Spleen (tissue), 11 donors: ENCODE measurements at regions not wholly inside any gene's neighbourhood (a gene's known extent, or its start where the extent isn't known, plus 50 kb on each side); places are given as distances from the start of the nearest gene placed in this dataset.

ENCODE experiments used
- DNase-seq: peaks from one replicate; pipeline ENCODE4 v3.0.0-alpha.2; 2020
- H3K27ac ChIP-seq, 8 donors: fragments of 200-600 bp; sonication (generic) in 7 of 8; 1 replicate in 4 of 8; 2 replicates in 4 of 8; pipeline versions ENCODE4 v1.5.0 to v1.8.0; 2016 to 2021; ENCODE audit warnings: inconsistent platforms in 4 of 8, mild to moderate bottlenecking in 4 of 8, moderate library complexity in 1 of 8
- H3K27me3 ChIP-seq, 7 donors: fragments of 200-600 bp; sonication (generic) in 6 of 7; replicated peaks in 1 of 7; 1 replicate in 4 of 7; 2 replicates in 3 of 7; pipeline versions ENCODE4 v1.5.0 to v1.8.0; 2016 to 2021; ENCODE audit warnings: inconsistent platforms in 3 of 7, mild to moderate bottlenecking in 1 of 7
- H3K36me3 ChIP-seq, 6 donors: fragments of 200-600 bp; sonication (generic) in 5 of 6; 1 replicate in 4 of 6; 2 replicates in 2 of 6; pipeline versions ENCODE4 v1.5.0 to v1.8.0; 2016 to 2021; ENCODE audit warnings: inconsistent platforms in 2 of 6
- H3K4me1 ChIP-seq, 6 donors: fragments of 200-600 bp; sonication (generic) in 5 of 6; 1 replicate in 3 of 6; 2 replicates in 3 of 6; pipeline versions ENCODE4 v1.5.0 to v1.8.0; 2016 to 2021; ENCODE audit warnings: inconsistent platforms in 3 of 6
- H3K4me3 ChIP-seq, 8 donors: fragments of 200-600 bp; sonication (generic) in 7 of 8; 1 replicate in 4 of 8; 2 replicates in 4 of 8; pipeline versions ENCODE4 v1.5.0 to v1.8.0; 2016 to 2021; ENCODE audit warnings: inconsistent platforms in 4 of 8, mild to moderate bottlenecking in 4 of 8, moderate library complexity in 2 of 8
- H3K9me3 ChIP-seq, 8 donors: fragments of 200-600 bp; sonication (generic) in 7 of 8; 1 replicate in 4 of 8; 2 replicates in 4 of 8; pipeline versions ENCODE4 v1.5.0 to v1.8.0; 2016 to 2021; ENCODE audit warnings: inconsistent platforms in 4 of 8
- CTCF ChIP-seq, 11 experiments: fragments of 200-600 bp in 7 of 11; fragments of 450-650 bp in 4 of 11; sonication (generic) in 4 of 11; IDR thresholded peaks in 8 of 11; conservative IDR thresholded peaks in 3 of 11; 1 replicate in 7 of 11; 2 replicates in 4 of 11; pipeline versions ENCODE4 v1.4.0 to v1.8.0; 2016 to 2021; ENCODE audit warnings: antibody characterized with exemption in 11 of 11, inconsistent platforms in 4 of 11, mild to moderate bottlenecking in 1 of 11
- POLR2A ChIP-seq, 3 donors: fragments of 450-650 bp; IDR thresholded peaks; one replicate each; pipeline ENCODE4 v1.5.1; 2017; ENCODE audit warnings: antibody characterized with exemption in 3 of 3, mild to moderate bottlenecking in 1 of 3
- POLR2AphosphoS5 ChIP-seq, 3 donors: sonication (generic); formaldehyde crosslinking; IDR thresholded peaks; one replicate each; pipeline ENCODE4 v1.5.1; 2017; ENCODE audit warnings: antibody characterized with exemption in 3 of 3
- WGBS, 5 donors: extraction: QIAGEN DNeasy Blood & Tissue Kit in 3 of 5; methylation state at CpG; one replicate each; pipeline versions ENCODE4 v1.1.5 to v1.1.7; 2013 to 2018; 5-methylcytosine and 5-hydroxymethylcytosine counted together
- intact Hi-C: fragments of 100-400 bp; cut with DNase I; formaldehyde crosslinking; loops from one replicate; pipeline ENCODE4 v1.15.0; 2023; ENCODE audit warnings: low total_unique reads
- donor health status: healthy with polysubstance abuse.
- donor health status: DM: no; HTN: no; CAD: no; lungs with moderate emphysema.
- donor health status: DM: no; HTN: no; CAD: no.
- donor health status: Bipolar disorder and iron deficiency.
- donor health status: healthy.
- donor health status: DM: no; HTN: no; CAD: no.
- donor health status: DM: yes; HTN: yes; CAD: no.

GRCh38 chr13:112217431-112217830 lies 150.5 kb downstream of the SOX1 start:
- no peaks in the 10 kb centered on the region for H3K36me3 ChIP-seq
- TF ChIP-seq POLR2A (IDR thresholded peaks at IDR 0.05) (no peak), CTCF (IDR thresholded peaks at IDR 0.05 in 8 of 11, conservative IDR thresholded peaks at IDR 0.05 in 3 of 11) (no peak), POLR2AphosphoS5 (IDR thresholded peaks at IDR 0.05) (no peak)
- no peak for DNase-seq
- peaks cover 0 to 4% (median 0%) of the 10 kb centered on the region in 8 donors for H3K9me3 ChIP-seq
- H3K27me3 ChIP-seq = peaks cover 0 to 16% (median 0%) of the 10 kb centered on the region in 7 donors
- no peak overlapping the region for H3K4me3 ChIP-seq
- no peak overlapping the region for H3K27ac ChIP-seq
- intact Hi-C loops = no loop called here
- 85 to 93% (median 87%) methylated on average over 7 of the region's 7 CpGs for WGBS, 5 donors
- H3K4me1 ChIP-seq = no peaks in the 10 kb centered on the region

- Histone ChIP-seq H3K4me1 (no peaks in the 10 kb centered on the region), H3K27ac (no peak overlapping the region), H3K4me3 (no peak overlapping the region), H3K9me3 (no peaks in the 10 kb centered on the region), H3K27me3 (peaks cover 0 to 14% (median 0%) of the 10 kb centered on the region in 7 donors), H3K36me3 (no peaks in the 10 kb centered on the region)
- TF ChIP-seq CTCF (IDR thresholded peaks at IDR 0.05 in 8 of 11, conservative IDR thresholded peaks at IDR 0.05 in 3 of 11) = no peak
- TF ChIP-seq POLR2A (IDR thresholded peaks at IDR 0.05) = no peak
- no peak for TF ChIP-seq POLR2AphosphoS5 (IDR thresholded peaks at IDR 0.05)
- 69 to 78% (median 74%) methylated on average over 6 of the region's 6 CpGs for WGBS, 5 donors
- no peak for DNase-seq
- intact Hi-C loops = no loop called here
Measured at GRCh38 chr13:112218416-112218815, 151.5 kb downstream of the SOX1 start.

GRCh38 chr13:112219740-112220139 lies 152.8 kb downstream of the SOX1 start:
- intact Hi-C loops = no loop called here
- TF ChIP-seq POLR2AphosphoS5 (IDR thresholded peaks at IDR 0.05) = no peak
- no peak for TF ChIP-seq POLR2A (IDR thresholded peaks at IDR 0.05)
- no peak for TF ChIP-seq CTCF (IDR thresholded peaks at IDR 0.05 in 8 of 11, conservative IDR thresholded peaks at IDR 0.05 in 3 of 11)
- H3K36me3 ChIP-seq = no peaks in the 10 kb centered on the region
- 80 to 84% (median 81%) methylated on average over 8 of the region's 8 CpGs for WGBS, 5 donors
- H3K27ac ChIP-seq = no peak overlapping the region
- H3K4me1 ChIP-seq = no peaks in the 10 kb centered on the region
- no peak for DNase-seq
- H3K27me3 ChIP-seq = peaks cover 0 to 6% (median 0%) of the 10 kb centered on the region in 7 donors
- H3K9me3 ChIP-seq = no peaks in the 10 kb centered on the region
- no peak overlapping the region for H3K4me3 ChIP-seq

- Histone ChIP-seq H3K9me3 (no peaks in the 10 kb centered on the region), H3K4me1 (no peaks in the 10 kb centered on the region), H3K27ac (no peak overlapping the region), H3K36me3 (no peaks in the 10 kb centered on the region), H3K4me3 (no peak overlapping the region), H3K27me3 (peaks cover 0 to 6% (median 0%) of the 10 kb centered on the region in 7 donors)
- DNase-seq = no peak
- TF ChIP-seq POLR2A (IDR thresholded peaks at IDR 0.05) (no peak), CTCF (IDR thresholded peaks at IDR 0.05 in 8 of 11, conservative IDR thresholded peaks at IDR 0.05 in 3 of 11) (no peak), POLR2AphosphoS5 (IDR thresholded peaks at IDR 0.05) (no peak)
- WGBS, 5 donors = 85 to 88% (median 87%) methylated on average over 15 of the region's 15 CpGs
- intact Hi-C loops = no loop called here
Measured at GRCh38 chr13:112220296-112220875, 153.4 kb downstream of the SOX1 start.
